ENCODE measurements at regions not wholly inside any gene's neighbourhood (a gene's known extent, or its start where the extent isn't known, plus 50 kb on each side); places are given as distances from the start of the nearest gene placed in this dataset.

- TF ChIP-seq CTCF (conservative IDR thresholded peaks at IDR 0.05 in 1 of 2, IDR thresholded peaks at IDR 0.05 in 1 of 2; ENCODE audit: low read depth in 1 of 2, low read length in 2 of 2) = no peak
- no peak for TF ChIP-seq EZH2 (IDR thresholded peaks at IDR 0.05; ENCODE audit: low read length, missing control alignments)
These were observed 53.3 kb upstream of the LMNB1 start for GRCh38 chr5:126723643-126724042.

Data from fibroblast of lung (primary cell).